Choroid plexus epithelial cell (primary cell): ENCODE measurements at regions not wholly inside any gene's neighbourhood (a gene's known extent, or its start where the extent isn't known, plus 50 kb on each side); places are given as distances from the start of the nearest gene placed in this dataset.
"Not testable (repeated sequence)": the region's sequence is repeated elsewhere in the genome, so short reads cannot be mapped to it uniquely, and the experiment has no call there.

Experiments used
- DNase-seq: peaks from one replicate; pipeline ENCODE4 v3.0.0-alpha.2; 2010; ENCODE audit warnings: low read depth
- H3K4me3 ChIP-seq: 2 replicates; pipeline ENCODE4 v1.5.1; 2011; ENCODE audit warnings: low read depth, mild to moderate bottlenecking, control low read depth, low read length, moderate library complexity
- CTCF ChIP-seq: conservative IDR thresholded peaks from 2 replicates; pipeline ENCODE4 v1.5.1; 2011; ENCODE audit warnings: low read depth, mild to moderate bottlenecking, control low read depth, inconsistent platforms, low read length, moderate library complexity

- DNase-seq, result no peak
- no peak for TF ChIP-seq CTCF
- H3K4me3 ChIP-seq, result no peak overlapping the region
Observed at GRCh38 chrX:4638036-4638435, 924.6 kb upstream of the PRKX start.

GRCh38 chrX:4627414-4627813 lies 914.0 kb upstream of the PRKX start:
- H3K4me3 ChIP-seq, result no peak overlapping the region
- no peak for TF ChIP-seq CTCF
- DNase-seq, result no peak

GRCh38 chrX:4622486-4623167 lies 909.2 kb upstream of the PRKX start:
- no peak for TF ChIP-seq CTCF
- no peak for DNase-seq
- no peak overlapping the region for H3K4me3 ChIP-seq

- H3K4me3 ChIP-seq, DNase-seq: not testable (repeated sequence)
Observed at GRCh38 chrX:4613651-4614050, 900.2 kb upstream of the PRKX start.

- no peak for DNase-seq
Observed at GRCh38 chrX:4588893-4589292, 875.4 kb upstream of the PRKX start.

GRCh38 chrX:4588466-4588865 lies 875.0 kb upstream of the PRKX start:
- DNase-seq, result no peak
- H3K4me3 ChIP-seq, result no peak overlapping the region
- no peak for TF ChIP-seq CTCF

More at GRCh38 chrX:4588893-4589292, 875.4 kb upstream of the PRKX start:
- no peak overlapping the region for H3K4me3 ChIP-seq
- no peak for TF ChIP-seq CTCF

- no peak for DNase-seq
- H3K4me3 ChIP-seq, result no peak overlapping the region
- no peak for TF ChIP-seq CTCF
Observed at GRCh38 chrX:4588056-4588455, 874.6 kb upstream of the PRKX start.
